CD4-positive, alpha-beta memory T cell (primary cell): ENCODE measurements at regions not wholly inside any gene's neighbourhood (a gene's known extent, or its start where the extent isn't known, plus 50 kb on each side); places are given as distances from the start of the nearest gene placed in this dataset.

Experiments
- CTCF ChIA-PET: fragments of 350-600 bp; sonication (Branson Sonifier 250); formaldehyde crosslinking; loops from one replicate; lab custom pipeline; 2021; ENCODE audit warnings: inconsistent platforms; ENCODE audit not compliant: partially characterized antibody; lab: Charles Lee
- POLR2A ChIA-PET: fragments of 350-600 bp; sonication (Branson Sonifier 250); formaldehyde crosslinking; loops from one replicate; lab custom pipeline; 2021; ENCODE audit not compliant: partially characterized antibody; lab: Charles Lee
- DNase-seq, 5 donors: peaks; one replicate each; pipeline versions ENCODE4 v3.0.0 to v3.0.0-alpha.2; 2020 to 2022; ENCODE audit warnings: mixed read lengths in 1 of 5
- H3K27ac ChIP-seq: one replicate; pipeline ENCODE4 v1.7.0; 2013; ENCODE audit warnings: low read depth, low read length
- H3K27me3 ChIP-seq: 2 replicates; pipeline ENCODE4 v1.7.0; 2013; ENCODE audit warnings: mild to moderate bottlenecking, low read length, moderate library complexity; ENCODE audit not compliant: insufficient read depth
- H3K36me3 ChIP-seq: 2 replicates; pipeline ENCODE4 v1.7.0; 2013; ENCODE audit warnings: mild to moderate bottlenecking, low read length, moderate library complexity; ENCODE audit not compliant: insufficient read depth
- H3K4me1 ChIP-seq: 2 replicates; pipeline ENCODE4 v1.7.0; 2013; ENCODE audit warnings: mild to moderate bottlenecking, low read length, moderate library complexity; ENCODE audit not compliant: insufficient read depth
- H3K4me3 ChIP-seq, 2 donors: one replicate each; pipeline ENCODE4 v1.7.0; 2013; ENCODE audit warnings: low read length in 2 of 2, mild to moderate bottlenecking in 1 of 2
- H3K9me3 ChIP-seq, 2 donors: one replicate each; pipeline ENCODE4 v1.7.0; 2013; ENCODE audit warnings: low read length in 2 of 2, control low read depth in 1 of 2; ENCODE audit not compliant: control insufficient read depth in 1 of 2
- H3K27ac Mint-ChIP-seq, 7 donors: one replicate each; pipeline ENCODE4 v1.8.0; 2020 to 2021; ENCODE audit warnings: mixed read lengths in 7 of 7, mild to moderate bottlenecking in 6 of 7, inconsistent platforms in 3 of 7, moderate library complexity in 3 of 7
- H3K27me3 Mint-ChIP-seq, 2 donors: one replicate each; pipeline ENCODE4 v1.8.0; 2020 to 2021; ENCODE audit warnings: mixed read lengths in 2 of 2
- H3K36me3 Mint-ChIP-seq, 2 donors: one replicate each; pipeline ENCODE4 v1.8.0; 2020 to 2021; ENCODE audit warnings: mixed read lengths in 2 of 2, inconsistent platforms in 1 of 2, mild to moderate bottlenecking in 1 of 2
- H3K4me1 Mint-ChIP-seq, 4 donors: one replicate each; pipeline ENCODE4 v1.8.0; 2020 to 2021; ENCODE audit warnings: mixed read lengths in 4 of 4, mild to moderate bottlenecking in 1 of 4
- H3K4me3 Mint-ChIP-seq, 8 donors: one replicate each; pipeline ENCODE4 v1.8.0; 2020 to 2021; ENCODE audit warnings: mixed read lengths in 8 of 8, mild to moderate bottlenecking in 7 of 8, moderate library complexity in 6 of 8, inconsistent platforms in 3 of 8
- H3K9me3 Mint-ChIP-seq, 8 donors: one replicate each; pipeline ENCODE4 v1.8.0; 2020 to 2021; ENCODE audit warnings: mixed read lengths in 8 of 8, mild to moderate bottlenecking in 5 of 8, inconsistent platforms in 3 of 8, moderate library complexity in 1 of 8
- intact Hi-C: fragments of 100-400 bp; cut with micrococcal nuclease; formaldehyde crosslinking; loops from one replicate; pipeline ENCODE4 v1.15.1; 2023

DNA sequence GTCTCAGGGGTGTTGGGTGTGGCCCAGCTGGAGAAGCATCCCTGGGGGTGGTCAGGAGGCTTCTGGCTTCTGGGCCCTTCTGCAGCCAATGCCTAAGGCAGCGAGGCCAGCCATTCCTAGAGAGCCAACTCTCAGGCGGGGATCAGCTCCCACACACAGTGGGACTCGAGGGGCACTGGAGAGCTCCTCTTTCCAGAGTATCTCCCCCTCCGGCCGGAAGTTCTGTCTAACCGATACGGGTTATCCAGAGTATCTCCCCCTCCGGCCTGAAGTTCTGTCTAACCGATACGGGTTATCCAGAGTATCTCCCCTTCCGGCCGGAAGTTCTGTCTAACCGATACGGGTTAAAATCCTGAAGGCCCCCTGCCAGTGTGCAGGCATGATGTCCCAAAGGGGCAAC is 71.2 kb upstream of the B3GAT1 start:
- CTCF ChIA-PET = no interaction called here
- no peaks in the 10 kb centered on the region for H3K9me3 Mint-ChIP-seq
- no peak for DNase-seq
- H3K4me3 Mint-ChIP-seq = no peak overlapping the region
- no peaks in the 10 kb centered on the region for H3K9me3 ChIP-seq
- POLR2A ChIA-PET = no interaction called here
- H3K4me3 ChIP-seq = no peak overlapping the region
- no peaks in the 10 kb centered on the region for H3K27me3 ChIP-seq
- no peaks in the 10 kb centered on the region for H3K4me1 ChIP-seq
- H3K27ac ChIP-seq = no peak overlapping the region
- H3K27me3 Mint-ChIP-seq = peaks cover 6 to 7% of the 10 kb centered on the region in 2 donors
- H3K27ac Mint-ChIP-seq = no peak overlapping the region
- intact Hi-C loops = no loop called here
- H3K36me3 Mint-ChIP-seq = no peaks in the 10 kb centered on the region
- H3K4me1 Mint-ChIP-seq = no peaks in the 10 kb centered on the region
- H3K36me3 ChIP-seq = no peaks in the 10 kb centered on the region

GRCh38 chr11:134482865-134483264 is 70.8 kb upstream of the B3GAT1 start:
- ChIA-PET CTCF (no interaction called here), POLR2A (no interaction called here)
- Histone ChIP-seq H3K27me3 (no peaks in the 10 kb centered on the region), H3K27ac (no peak overlapping the region), H3K4me1 (no peaks in the 10 kb centered on the region), H3K9me3 (no peaks in the 10 kb centered on the region), H3K4me3 (no peak overlapping the region), H3K36me3 (no peaks in the 10 kb centered on the region)
- H3K9me3 Mint-ChIP-seq = no peaks in the 10 kb centered on the region
- no peak overlapping the region for H3K4me3 Mint-ChIP-seq
- peaks cover 6 to 8% of the 10 kb centered on the region in 2 donors for H3K27me3 Mint-ChIP-seq
- no peaks in the 10 kb centered on the region for H3K4me1 Mint-ChIP-seq
- H3K36me3 Mint-ChIP-seq = no peaks in the 10 kb centered on the region
- no peak for DNase-seq
- intact Hi-C loops = no loop called here
- H3K27ac Mint-ChIP-seq = no peak overlapping the region

DNA sequence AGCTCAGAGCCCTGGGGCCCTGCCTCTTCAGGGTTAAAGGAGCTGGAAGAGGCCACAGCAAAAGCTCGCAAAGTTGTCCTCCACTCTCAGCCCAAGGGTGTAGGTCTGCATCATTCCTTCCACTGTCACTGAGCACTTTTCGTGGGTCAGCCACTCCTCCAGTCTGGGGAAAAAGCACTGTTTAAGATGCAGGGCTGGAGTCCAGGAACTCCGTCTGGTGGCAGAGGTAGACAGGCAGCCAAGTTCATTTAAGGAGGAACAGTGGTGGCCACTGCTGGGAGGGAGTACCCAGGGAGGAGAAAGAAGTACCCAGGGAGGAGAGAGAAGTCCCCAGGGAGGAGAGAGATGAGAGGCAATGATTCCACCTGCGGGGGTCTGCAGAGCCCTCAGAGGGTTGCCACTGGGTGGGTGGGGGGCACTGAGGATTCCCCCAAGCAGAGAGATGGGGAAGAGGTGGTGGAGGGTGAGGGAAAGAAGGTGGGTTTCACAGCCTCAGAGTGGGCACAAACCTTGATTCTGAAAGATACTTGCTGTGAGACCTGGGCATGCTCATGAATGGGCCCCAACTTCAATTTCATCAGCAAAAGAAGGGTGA is 70.0 kb upstream of the B3GAT1 start:
- Histone ChIP-seq H3K4me3 (no peak overlapping the region), H3K27me3 (no peaks in the 10 kb centered on the region), H3K27ac (no peak overlapping the region), H3K9me3 (no peaks in the 10 kb centered on the region), H3K36me3 (no peaks in the 10 kb centered on the region), H3K4me1 (no peaks in the 10 kb centered on the region)
- CTCF ChIA-PET = no interaction called here
- Mint-ChIP-seq H3K4me3 (no peak overlapping the region), H3K4me1 (no peaks in the 10 kb centered on the region), H3K27me3 (peaks cover 6 to 12% of the 10 kb centered on the region in 2 donors), H3K9me3 (no peaks in the 10 kb centered on the region), H3K36me3 (no peaks in the 10 kb centered on the region), H3K27ac (no peak overlapping the region)
- DNase-seq = no peak
- intact Hi-C loops = no loop called here
- POLR2A ChIA-PET = no interaction called here

- no peaks in the 10 kb centered on the region for H3K9me3 ChIP-seq
- intact Hi-C loops = no loop called here
- ChIA-PET CTCF (no interaction called here), POLR2A (no interaction called here)
- H3K4me1 ChIP-seq = no peaks in the 10 kb centered on the region
- H3K4me3 ChIP-seq = no peak overlapping the region
- H3K27me3 Mint-ChIP-seq = peaks cover 6 to 21% of the 10 kb centered on the region in 2 donors
- no peaks in the 10 kb centered on the region for H3K36me3 ChIP-seq
- H3K27ac ChIP-seq = no peak overlapping the region
- H3K4me3 Mint-ChIP-seq = no peak overlapping the region
- no peaks in the 10 kb centered on the region for H3K4me1 Mint-ChIP-seq
- no peaks in the 10 kb centered on the region for H3K27me3 ChIP-seq
- DNase-seq = peak in 1 of 5 donors; percentile 31
- peaks cover 0 to 2% (median 0%) of the 10 kb centered on the region in 8 donors for H3K9me3 Mint-ChIP-seq
- H3K27ac Mint-ChIP-seq = no peak overlapping the region
- H3K36me3 Mint-ChIP-seq = no peaks in the 10 kb centered on the region
These were observed 69.1 kb upstream of the B3GAT1 start for GRCh38 chr11:134481135-134481534.

DNA sequence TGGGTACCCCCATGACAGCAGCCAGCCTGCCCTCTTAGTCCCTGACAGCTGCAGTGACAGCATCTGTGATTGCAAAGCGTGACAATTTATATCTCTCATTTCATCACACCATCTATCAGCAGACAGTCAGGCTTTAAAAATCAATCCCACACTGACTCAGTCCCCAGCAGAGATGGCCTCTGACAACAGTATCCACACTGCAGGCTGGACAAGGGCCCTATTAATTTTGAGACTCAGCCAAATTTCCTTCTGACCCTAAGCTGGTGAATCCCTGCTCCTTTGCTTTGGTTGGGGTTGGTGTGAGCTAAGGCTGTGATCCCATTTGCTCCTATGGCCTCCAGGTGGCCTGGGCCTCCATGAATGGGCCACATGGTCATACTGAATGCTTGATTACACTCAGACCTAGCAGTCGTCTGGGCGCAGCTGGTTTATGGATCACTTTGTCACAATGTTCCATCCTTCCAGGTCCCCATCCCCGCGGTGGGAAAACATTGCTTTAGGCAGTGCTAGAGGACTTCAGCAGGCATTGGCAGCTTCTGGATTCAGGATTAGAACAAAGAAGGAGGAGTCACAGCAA is 68.2 kb upstream of the B3GAT1 start:
- Mint-ChIP-seq H3K27me3 (peaks cover 6 to 20% of the 10 kb centered on the region in 2 donors), H3K36me3 (no peaks in the 10 kb centered on the region), H3K4me1 (no peaks in the 10 kb centered on the region), H3K4me3 (no peak overlapping the region), H3K27ac (no peak overlapping the region), H3K9me3 (peaks cover 0 to 2% (median 0%) of the 10 kb centered on the region in 8 donors)
- Histone ChIP-seq H3K4me1 (no peaks in the 10 kb centered on the region), H3K27me3 (no peaks in the 10 kb centered on the region), H3K9me3 (no peaks in the 10 kb centered on the region), H3K36me3 (no peaks in the 10 kb centered on the region), H3K27ac (no peak overlapping the region), H3K4me3 (no peak overlapping the region)
- ChIA-PET CTCF (no interaction called here), POLR2A (interaction anchor here (0.7 kb wide), 1 partner anchor 204 kb away, joined by 3 read pairs; the partner anchor contains the start of gene GLB1L3)
- DNase-seq = no peak
- intact Hi-C loops = no loop called here

DNA sequence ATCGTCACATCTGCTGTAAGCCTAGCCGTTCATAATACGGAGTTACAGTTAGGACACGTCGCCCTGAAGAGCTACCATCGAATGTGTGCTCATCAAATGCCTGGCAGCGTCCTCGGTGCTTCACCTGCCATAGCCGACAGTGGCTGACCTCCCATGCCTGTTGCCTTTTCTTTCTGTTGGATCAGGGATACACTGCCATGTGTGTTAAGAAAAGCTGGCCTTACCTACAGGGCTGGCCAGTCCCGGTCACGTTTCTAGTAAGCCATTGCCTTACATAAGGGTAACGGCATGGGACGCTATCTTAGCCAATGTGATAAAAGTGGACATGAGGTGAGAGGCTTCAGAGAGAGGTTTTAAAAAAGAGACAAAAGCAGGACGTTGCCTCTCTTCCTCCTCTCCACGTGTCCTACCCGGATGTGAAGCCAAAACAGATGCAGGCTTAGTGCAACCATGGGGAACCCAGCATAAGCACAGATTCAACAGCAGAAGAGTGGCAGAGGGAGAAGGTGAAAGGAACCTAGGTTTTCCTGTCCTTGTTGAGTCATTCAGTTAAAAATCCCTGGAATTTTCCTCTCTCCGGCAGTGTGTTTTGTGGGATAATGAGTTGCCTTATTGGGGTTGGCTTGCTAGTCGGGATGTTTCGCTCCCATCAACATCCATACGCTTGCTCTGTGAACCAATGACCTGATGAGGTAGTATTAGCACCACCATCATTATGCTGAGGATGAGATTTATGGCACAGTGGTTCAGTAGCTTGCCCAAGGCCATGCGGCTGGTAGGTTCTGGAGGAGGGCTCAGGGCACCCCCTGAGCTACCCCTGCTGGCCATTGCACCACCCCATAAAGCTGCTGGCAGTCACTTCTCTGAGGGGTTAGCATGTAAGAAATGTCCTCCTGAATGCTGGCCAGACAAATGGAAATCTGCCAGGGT is 67.4 kb upstream of the B3GAT1 start:
- Mint-ChIP-seq H3K27ac (no peak overlapping the region), H3K4me1 (no peaks in the 10 kb centered on the region), H3K27me3 (peaks cover 8 to 18% of the 10 kb centered on the region in 2 donors), H3K4me3 (no peak overlapping the region), H3K36me3 (no peaks in the 10 kb centered on the region), H3K9me3 (peaks cover 0 to 2% (median 0%) of the 10 kb centered on the region in 8 donors)
- H3K36me3 ChIP-seq = no peaks in the 10 kb centered on the region
- H3K4me1 ChIP-seq = no peaks in the 10 kb centered on the region
- POLR2A ChIA-PET = no interaction called here
- intact Hi-C loops = no loop called here
- H3K4me3 ChIP-seq = no peak overlapping the region
- H3K9me3 ChIP-seq = no peaks in the 10 kb centered on the region
- H3K27ac ChIP-seq = no peak overlapping the region
- DNase-seq = no peak
- H3K27me3 ChIP-seq = no peaks in the 10 kb centered on the region
- CTCF ChIA-PET = no interaction called here

DNA sequence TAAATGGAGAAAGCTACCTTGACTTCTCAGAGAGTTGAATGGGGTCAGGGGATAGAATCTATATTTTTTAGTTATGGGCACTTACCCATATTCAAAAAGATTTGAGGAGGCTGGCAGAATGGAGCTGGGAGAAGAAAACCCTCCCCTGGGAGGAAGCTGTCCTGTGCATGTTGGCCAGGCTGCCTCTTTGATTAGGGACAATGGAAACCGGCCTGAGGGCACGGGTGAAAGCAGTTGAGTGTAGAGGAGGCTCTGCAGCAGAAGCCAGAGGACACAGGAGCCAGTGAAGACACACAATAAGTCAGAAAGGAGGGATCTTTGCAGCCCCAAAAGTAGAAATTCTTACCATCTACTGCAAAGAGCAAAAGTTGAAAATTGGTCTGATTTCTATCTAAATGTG is 66.6 kb upstream of the B3GAT1 start:
- intact Hi-C loops = no loop called here
- Histone ChIP-seq H3K27ac (no peak overlapping the region), H3K4me3 (no peak overlapping the region), H3K4me1 (no peaks in the 10 kb centered on the region), H3K36me3 (no peaks in the 10 kb centered on the region), H3K27me3 (peaks cover 3% of the 10 kb centered on the region), H3K9me3 (no peaks in the 10 kb centered on the region)
- ChIA-PET POLR2A (no interaction called here), CTCF (no interaction called here)
- no peaks in the 10 kb centered on the region for H3K36me3 Mint-ChIP-seq
- H3K4me3 Mint-ChIP-seq = no peak overlapping the region
- DNase-seq = no peak
- H3K9me3 Mint-ChIP-seq = peaks cover 0 to 2% (median 0%) of the 10 kb centered on the region in 8 donors
- peaks cover 13 to 18% of the 10 kb centered on the region in 2 donors for H3K27me3 Mint-ChIP-seq
- no peaks in the 10 kb centered on the region for H3K4me1 Mint-ChIP-seq
- H3K27ac Mint-ChIP-seq = no peak overlapping the region
